Ovary (tissue), 7 donors: ENCODE measurements at regions not wholly inside any gene's neighbourhood (a gene's known extent, or its start where the extent isn't known, plus 50 kb on each side); places are given as distances from the start of the nearest gene placed in this dataset.

Experiments
- DNase-seq, 5 donors: peaks; one replicate each; pipeline ENCODE4 v3.0.0-alpha.2; 2019 to 2020
- H3K27ac ChIP-seq, 2 donors: fragments of 200-600 bp; one replicate each; pipeline versions ENCODE4 v1.5.1 to v1.8.0; 2019 to 2022
- H3K27me3 ChIP-seq: fragments of 200-600 bp; one replicate; pipeline ENCODE4 v1.8.0; 2022
- H3K36me3 ChIP-seq: fragments of 200-600 bp; sonication (generic); one replicate; pipeline ENCODE4 v1.5.1; 2019
- H3K4me1 ChIP-seq: one replicate; pipeline ENCODE4 v1.8.1; 2013; ENCODE audit warnings: mild to moderate bottlenecking, moderate library complexity; ENCODE audit not compliant: insufficient read depth
- H3K4me3 ChIP-seq: fragments of 200-600 bp; sonication (generic); one replicate; pipeline ENCODE4 v1.5.1; 2017
- H3K9me3 ChIP-seq, 2 donors: fragments of 200-600 bp in 1 of 2; sonication (generic) in 1 of 2; one replicate each; pipeline versions ENCODE4 v1.5.1 to v1.8.1; 2013 to 2019; ENCODE audit warnings: mild to moderate bottlenecking in 1 of 2, moderate library complexity in 1 of 2
- EP300 ChIP-seq: sonication (generic); formaldehyde crosslinking; IDR thresholded peaks from one replicate; pipeline ENCODE4 v1.6.1; 2017; ENCODE audit warnings: antibody characterized with exemption
- POLR2A ChIP-seq: fragments of 450-650 bp; IDR thresholded peaks from one replicate; pipeline ENCODE4 v1.6.1; 2017; ENCODE audit warnings: antibody characterized with exemption, mild to moderate bottlenecking, moderate library complexity
- WGBS, 3 donors: extraction: QIAGEN DNeasy Blood & Tissue Kit in 1 of 3; methylation state at CpG; one replicate each; pipeline versions ENCODE4 v1.1.5 to v1.1.7; 2013 to 2017; 5-methylcytosine and 5-hydroxymethylcytosine counted together
- intact Hi-C, 4 donors: fragments of 100-400 bp; cut with DNase I; formaldehyde crosslinking; loops; one replicate each; pipeline versions ENCODE4 v1.11.0 to v1.15.1; 2022 to 2023
- TF ChIP-seq, protein P1 (sequence below), 3 donors: fragments of 450-650 bp in 2 of 3; fragments of 200-600 bp in 1 of 3; IDR thresholded peaks; one replicate each; pipeline versions ENCODE4 v1.5.1 to v1.8.0; 2016 to 2022; ENCODE audit warnings: antibody characterized with exemption in 3 of 3, mild to moderate bottlenecking in 1 of 3
- donor health status: DM: no; HTN: no; CAD: no; lungs with moderate emphysema.
- donor health status: DM: no; HTN: no; CAD: no.
- donor health status: Bipolar disorder and iron deficiency.
- donor health status: DM: no; HTN: no; CAD: no.
- donor health status: DM: yes; HTN: yes; CAD: no.

DNA sequence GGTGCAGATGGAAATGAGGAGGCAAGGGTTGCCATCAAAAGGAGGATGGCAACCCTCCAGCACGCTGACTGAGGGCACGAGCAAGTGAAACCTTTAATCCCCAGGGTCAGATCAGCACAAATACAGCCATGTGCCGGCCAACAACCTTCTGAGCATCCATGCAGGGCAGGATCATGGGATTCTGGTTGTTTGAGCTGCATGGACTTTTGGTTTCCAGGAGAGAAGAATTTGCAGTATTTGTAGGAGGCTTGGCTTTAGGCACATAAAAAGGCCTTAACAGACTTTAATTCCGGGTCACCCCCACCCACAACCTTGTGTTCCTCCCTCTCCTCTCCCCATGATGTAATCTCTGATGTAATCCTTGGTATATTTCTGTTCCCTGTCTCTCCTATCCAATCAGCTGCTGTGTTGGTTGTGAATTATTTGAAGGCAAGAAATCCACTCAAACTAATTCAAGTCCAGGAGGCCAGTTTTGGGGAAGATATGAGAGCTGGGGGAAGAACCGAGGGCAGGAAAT lies 254.3 kb downstream of the SHQ1 start:
- WGBS, 3 donors, result 76 to 85% (median 80%) methylated on average over 5 of the region's 5 CpGs
- Histone ChIP-seq H3K4me1 (peaks cover 2% of the 10 kb centered on the region), H3K27ac (no peak overlapping the region), H3K27me3 (no peaks in the 10 kb centered on the region), H3K36me3 (no peaks in the 10 kb centered on the region), H3K9me3 (no peaks in the 10 kb centered on the region), H3K4me3 (no peak overlapping the region)
- intact Hi-C loops, result no loop called here
- TF ChIP-seq POLR2A, result no peak
- no peak for TF ChIP-seq EP300
- DNase-seq, result no peak

DNA sequence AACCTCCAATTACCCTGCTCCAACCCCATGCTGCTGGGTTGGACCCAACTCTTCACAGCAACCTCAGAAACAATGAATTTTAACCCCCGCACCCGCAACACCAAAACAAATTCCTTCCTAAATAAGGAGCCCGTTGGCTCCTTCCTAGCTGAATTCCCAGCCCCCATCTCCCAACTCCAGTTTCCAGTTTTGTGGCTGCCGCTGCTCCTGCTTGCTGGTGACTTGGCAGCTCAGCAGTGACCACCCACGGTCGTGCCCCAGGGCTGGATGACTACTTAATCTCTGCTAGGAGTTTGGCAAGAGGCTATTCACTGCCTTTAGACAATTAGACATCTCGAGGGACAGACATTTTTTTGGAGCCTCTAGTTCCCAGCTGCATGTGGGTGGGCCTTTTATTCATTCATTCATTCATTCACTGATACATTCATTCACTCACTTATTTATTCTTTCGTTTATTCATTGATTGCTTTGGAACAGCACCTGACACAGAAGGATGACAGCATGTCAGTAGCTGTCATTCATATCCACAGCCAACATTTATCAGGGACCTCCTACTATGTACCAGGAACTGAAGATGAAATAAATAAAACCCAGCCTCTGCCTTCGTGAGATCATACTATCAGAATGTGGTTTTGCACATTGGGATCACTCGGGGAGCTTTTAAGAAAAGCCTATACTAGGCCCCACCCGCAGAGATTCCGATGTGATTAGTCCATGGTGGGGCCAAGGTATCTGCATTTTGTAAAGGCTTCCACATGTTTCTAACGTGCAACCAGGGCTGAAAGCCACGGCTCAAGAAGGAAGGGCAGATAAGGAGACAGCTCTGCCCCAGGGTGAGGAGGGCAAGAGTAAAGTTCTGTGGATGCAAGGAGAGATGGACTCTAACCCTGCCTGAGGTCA lies 256.5 kb downstream of the SHQ1 start:
- TF ChIP-seq, protein P1, sequence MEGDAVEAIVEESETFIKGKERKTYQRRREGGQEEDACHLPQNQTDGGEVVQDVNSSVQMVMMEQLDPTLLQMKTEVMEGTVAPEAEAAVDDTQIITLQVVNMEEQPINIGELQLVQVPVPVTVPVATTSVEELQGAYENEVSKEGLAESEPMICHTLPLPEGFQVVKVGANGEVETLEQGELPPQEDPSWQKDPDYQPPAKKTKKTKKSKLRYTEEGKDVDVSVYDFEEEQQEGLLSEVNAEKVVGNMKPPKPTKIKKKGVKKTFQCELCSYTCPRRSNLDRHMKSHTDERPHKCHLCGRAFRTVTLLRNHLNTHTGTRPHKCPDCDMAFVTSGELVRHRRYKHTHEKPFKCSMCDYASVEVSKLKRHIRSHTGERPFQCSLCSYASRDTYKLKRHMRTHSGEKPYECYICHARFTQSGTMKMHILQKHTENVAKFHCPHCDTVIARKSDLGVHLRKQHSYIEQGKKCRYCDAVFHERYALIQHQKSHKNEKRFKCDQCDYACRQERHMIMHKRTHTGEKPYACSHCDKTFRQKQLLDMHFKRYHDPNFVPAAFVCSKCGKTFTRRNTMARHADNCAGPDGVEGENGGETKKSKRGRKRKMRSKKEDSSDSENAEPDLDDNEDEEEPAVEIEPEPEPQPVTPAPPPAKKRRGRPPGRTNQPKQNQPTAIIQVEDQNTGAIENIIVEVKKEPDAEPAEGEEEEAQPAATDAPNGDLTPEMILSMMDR (IDR thresholded peaks at IDR 0.05), result no peak
- TF ChIP-seq EP300, result no peak
- TF ChIP-seq POLR2A, result no peak
- intact Hi-C loops, result no loop called here
- peak; percentile 28 to 60 (median 43) for DNase-seq

DNA sequence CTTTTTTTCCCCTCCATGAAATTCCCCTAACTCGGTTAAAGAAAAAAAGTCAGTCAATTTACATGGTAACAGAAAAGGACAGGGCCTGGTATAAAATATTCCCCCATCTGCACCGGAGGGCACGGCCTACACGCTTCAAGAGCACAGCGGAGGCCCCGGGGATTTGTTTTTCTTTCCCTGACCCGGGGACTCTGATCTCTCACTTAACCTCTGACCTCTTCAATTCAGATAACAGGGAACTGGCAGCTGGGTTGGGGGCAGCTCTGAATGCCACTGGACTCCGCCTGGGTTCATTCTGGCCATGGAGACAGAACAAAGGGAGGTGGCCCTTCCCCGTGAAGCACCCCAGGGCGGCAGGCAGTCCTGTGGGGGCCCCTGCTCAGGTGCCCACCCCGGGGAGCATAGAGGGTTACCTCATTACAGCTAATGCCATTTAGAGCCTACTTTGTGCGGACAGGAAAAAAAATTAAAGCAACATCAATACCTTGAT lies 257.5 kb downstream of the SHQ1 start:
- H3K9me3 ChIP-seq, result no peaks in the 10 kb centered on the region
- TF ChIP-seq POLR2A (no peak), EP300 (no peak)
- intact Hi-C loops, result no loop called here
- no peak overlapping the region for H3K27ac ChIP-seq
- H3K4me1 ChIP-seq, result peaks cover 2% of the 10 kb centered on the region
- no peak overlapping the region for H3K4me3 ChIP-seq
- no peaks in the 10 kb centered on the region for H3K36me3 ChIP-seq
- no peak for DNase-seq
- WGBS, 3 donors, result 71 to 82% (median 74%) methylated on average over 12 of the region's 12 CpGs
- no peaks in the 10 kb centered on the region for H3K27me3 ChIP-seq

More for the DNA sequence above, 256.5 kb downstream of the SHQ1 start:
- H3K36me3 ChIP-seq, result no peaks in the 10 kb centered on the region
- WGBS, 3 donors, result 27 to 32% (median 29%) methylated on average over 14 of the region's 14 CpGs
- H3K4me3 ChIP-seq, result no peak overlapping the region
- H3K27ac ChIP-seq, result no peak overlapping the region
- peaks cover 2% of the 10 kb centered on the region for H3K4me1 ChIP-seq
- H3K9me3 ChIP-seq, result no peaks in the 10 kb centered on the region
- H3K27me3 ChIP-seq, result no peaks in the 10 kb centered on the region

DNA sequence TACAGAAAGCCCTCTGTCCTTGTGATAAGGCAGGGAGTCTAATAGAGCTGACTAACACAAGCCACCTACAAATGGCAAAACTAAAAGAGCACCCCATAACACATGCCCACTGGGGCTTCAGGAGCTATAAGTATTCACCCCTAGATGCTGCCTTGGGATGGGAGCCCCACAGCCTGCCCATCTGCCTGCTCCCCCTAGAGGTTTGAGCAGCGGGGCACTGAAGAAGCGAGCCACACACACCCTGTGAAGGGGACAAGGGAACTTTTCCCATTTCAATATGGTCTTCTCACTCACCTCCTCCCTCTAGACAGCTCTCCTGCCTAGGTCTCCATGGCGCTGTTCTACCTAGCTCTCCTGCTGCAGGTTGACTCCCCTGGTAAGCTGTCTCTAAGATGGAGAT lies 261.0 kb downstream of the SHQ1 start:
- Histone ChIP-seq H3K4me3 (no peak overlapping the region), H3K27me3 (no peaks in the 10 kb centered on the region), H3K4me1 (peaks cover 2% of the 10 kb centered on the region), H3K9me3 (no peaks in the 10 kb centered on the region), H3K36me3 (no peaks in the 10 kb centered on the region), H3K27ac (no peak overlapping the region)
- WGBS, 3 donors, result 95 to 100% (median 98%) methylated on average over 3 of the region's 3 CpGs
- intact Hi-C loops, result no loop called here
- TF ChIP-seq EP300, result no peak
- TF ChIP-seq POLR2A, result no peak
- TF ChIP-seq, protein P1 (IDR thresholded peaks at IDR 0.05), result no peak
- DNase-seq, result no peak

DNA sequence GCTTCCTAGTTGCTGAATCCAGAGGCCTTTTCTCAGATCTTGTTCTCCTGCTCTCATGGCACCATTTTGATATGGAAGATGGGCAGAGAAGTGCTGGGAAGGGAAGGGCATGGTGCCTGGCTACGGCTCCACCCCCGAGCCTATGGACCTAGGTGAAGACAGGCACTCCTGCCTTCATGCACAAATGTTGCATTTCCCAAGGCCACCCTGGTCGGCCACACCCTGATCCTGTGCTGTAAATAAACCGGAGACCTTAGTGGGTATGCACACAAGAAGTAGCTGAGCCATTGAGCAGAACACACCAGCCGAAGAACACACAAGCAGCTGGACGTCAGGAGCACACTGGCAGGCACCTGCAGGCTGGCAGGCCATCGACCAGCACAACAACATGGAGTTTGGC lies 261.6 kb downstream of the SHQ1 start:
- H3K36me3 ChIP-seq, result no peaks in the 10 kb centered on the region
- H3K4me3 ChIP-seq, result no peak overlapping the region
- H3K27me3 ChIP-seq, result no peaks in the 10 kb centered on the region
- no peak for DNase-seq
- H3K27ac ChIP-seq, result no peak overlapping the region
- TF ChIP-seq POLR2A (no peak), EP300 (no peak)
- WGBS, 3 donors, result 93 to 94% (median 93%) methylated on average over 7 of the region's 7 CpGs
- peaks cover 2% of the 10 kb centered on the region for H3K4me1 ChIP-seq
- H3K9me3 ChIP-seq, result no peaks in the 10 kb centered on the region
- intact Hi-C loops, result no loop called here

DNA sequence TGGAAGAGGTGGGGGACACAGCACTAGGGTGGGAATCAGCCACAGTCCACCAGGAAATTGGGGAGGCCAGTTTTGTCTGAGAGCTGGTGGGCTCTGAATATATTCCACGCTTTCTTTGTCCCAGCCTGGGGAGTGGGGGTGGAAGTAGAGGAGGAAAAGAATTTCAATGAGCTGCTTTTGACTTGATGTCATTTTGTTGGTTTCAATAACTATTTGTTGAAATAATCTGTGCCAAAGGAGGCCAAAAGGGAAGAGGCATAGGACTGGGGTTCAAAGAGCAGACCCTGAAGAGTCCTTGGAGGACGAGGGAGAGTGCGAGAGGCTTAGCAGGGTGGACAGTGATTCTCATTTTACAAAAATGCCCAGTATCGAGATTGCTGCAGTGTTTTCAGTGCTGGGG lies 262.3 kb downstream of the SHQ1 start:
- Histone ChIP-seq H3K27ac (no peak overlapping the region), H3K4me1 (peaks cover 2% of the 10 kb centered on the region), H3K27me3 (no peaks in the 10 kb centered on the region), H3K36me3 (no peaks in the 10 kb centered on the region), H3K4me3 (no peak overlapping the region), H3K9me3 (no peaks in the 10 kb centered on the region)
- no peak for DNase-seq
- TF ChIP-seq POLR2A (no peak), EP300 (no peak)
- TF ChIP-seq, protein P1 (IDR thresholded peaks at IDR 0.05), result no peak
- intact Hi-C loops, result no loop called here
- 66 to 80% (median 75%) methylated on average over 4 of the region's 4 CpGs for WGBS, 3 donors
